DND-41 (cell line): ENCODE measurements at regions not wholly inside any gene's neighbourhood (a gene's known extent, or its start where the extent isn't known, plus 50 kb on each side); places are given as distances from the start of the nearest gene placed in this dataset.
"Not testable (repeated sequence)": the region's sequence is repeated elsewhere in the genome, so short reads cannot be mapped to it uniquely, and the experiment has no call there.

Experiments
- EZH2 ChIP-seq: IDR thresholded peaks from 3 replicates; pipeline ENCODE4 v1.6.1; 2012; ENCODE audit warnings: borderline replicate concordance, low read depth, mild to moderate bottlenecking, moderate library complexity, low read length, inconsistent platforms; ENCODE audit not compliant: severe bottlenecking
- TF ChIP-seq, protein P1 (sequence below): IDR thresholded peaks from 2 replicates; pipeline ENCODE4 v1.5.1; 2012; ENCODE audit warnings: borderline replicate concordance, low read length, moderate library complexity, mild to moderate bottlenecking; ENCODE audit not compliant: poor library complexity, severe bottlenecking; ENCODE audit errors: extremely low read depth

- TF ChIP-seq, protein P1, sequence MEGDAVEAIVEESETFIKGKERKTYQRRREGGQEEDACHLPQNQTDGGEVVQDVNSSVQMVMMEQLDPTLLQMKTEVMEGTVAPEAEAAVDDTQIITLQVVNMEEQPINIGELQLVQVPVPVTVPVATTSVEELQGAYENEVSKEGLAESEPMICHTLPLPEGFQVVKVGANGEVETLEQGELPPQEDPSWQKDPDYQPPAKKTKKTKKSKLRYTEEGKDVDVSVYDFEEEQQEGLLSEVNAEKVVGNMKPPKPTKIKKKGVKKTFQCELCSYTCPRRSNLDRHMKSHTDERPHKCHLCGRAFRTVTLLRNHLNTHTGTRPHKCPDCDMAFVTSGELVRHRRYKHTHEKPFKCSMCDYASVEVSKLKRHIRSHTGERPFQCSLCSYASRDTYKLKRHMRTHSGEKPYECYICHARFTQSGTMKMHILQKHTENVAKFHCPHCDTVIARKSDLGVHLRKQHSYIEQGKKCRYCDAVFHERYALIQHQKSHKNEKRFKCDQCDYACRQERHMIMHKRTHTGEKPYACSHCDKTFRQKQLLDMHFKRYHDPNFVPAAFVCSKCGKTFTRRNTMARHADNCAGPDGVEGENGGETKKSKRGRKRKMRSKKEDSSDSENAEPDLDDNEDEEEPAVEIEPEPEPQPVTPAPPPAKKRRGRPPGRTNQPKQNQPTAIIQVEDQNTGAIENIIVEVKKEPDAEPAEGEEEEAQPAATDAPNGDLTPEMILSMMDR = not testable (repeated sequence)
- not testable (repeated sequence) for TF ChIP-seq EZH2
These were observed 52.8 kb downstream of the PPIAL4A start for GRCh38 chr1:120942218-120942944.
